Sigmoid colon (tissue), 4 donors: ENCODE measurements at regions not wholly inside any gene's neighbourhood (a gene's known extent, or its start where the extent isn't known, plus 50 kb on each side); places are given as distances from the start of the nearest gene placed in this dataset.

Experiments
- EP300 ChIP-seq, 4 donors: sonication (generic); formaldehyde crosslinking; IDR thresholded peaks; one replicate each; pipeline ENCODE4 v1.6.1; 2017; ENCODE audit warnings: antibody characterized with exemption in 4 of 4
- POLR2A ChIP-seq, 2 donors: fragments of 450-650 bp; IDR thresholded peaks; one replicate each; pipeline ENCODE4 v1.6.1; 2016; ENCODE audit warnings: antibody characterized with exemption in 2 of 2, mild to moderate bottlenecking in 2 of 2, moderate library complexity in 2 of 2
- TF ChIP-seq, protein P1 (sequence below), 4 experiments: fragments of 450-650 bp in 3 of 4; fragments of 200-600 bp in 1 of 4; IDR thresholded peaks; one replicate each; pipeline ENCODE4 v1.5.1; 2016 to 2019; ENCODE audit warnings: antibody characterized with exemption in 4 of 4, mild to moderate bottlenecking in 3 of 4, moderate library complexity in 2 of 4

DNA sequence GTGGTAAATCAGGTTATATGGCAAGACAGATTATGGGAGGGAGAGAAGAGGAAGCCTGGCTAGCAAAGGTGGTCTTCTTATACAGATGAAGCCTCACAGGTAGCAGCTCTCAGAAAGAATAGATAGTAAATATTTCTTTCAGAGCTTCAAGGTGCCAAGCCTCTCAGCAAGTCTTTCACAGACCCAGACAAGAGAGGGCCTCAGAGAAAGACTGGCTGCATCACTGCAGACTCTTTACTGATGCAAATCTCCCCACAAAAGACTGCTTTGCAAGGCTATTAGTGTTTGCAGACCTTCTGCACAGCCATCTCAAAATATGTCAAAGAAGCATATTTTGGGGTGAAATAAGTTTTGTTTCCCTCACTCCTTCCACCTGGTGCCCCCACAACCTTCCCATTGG is 372.4 kb upstream of the RND3 start:
- TF ChIP-seq, protein P1, sequence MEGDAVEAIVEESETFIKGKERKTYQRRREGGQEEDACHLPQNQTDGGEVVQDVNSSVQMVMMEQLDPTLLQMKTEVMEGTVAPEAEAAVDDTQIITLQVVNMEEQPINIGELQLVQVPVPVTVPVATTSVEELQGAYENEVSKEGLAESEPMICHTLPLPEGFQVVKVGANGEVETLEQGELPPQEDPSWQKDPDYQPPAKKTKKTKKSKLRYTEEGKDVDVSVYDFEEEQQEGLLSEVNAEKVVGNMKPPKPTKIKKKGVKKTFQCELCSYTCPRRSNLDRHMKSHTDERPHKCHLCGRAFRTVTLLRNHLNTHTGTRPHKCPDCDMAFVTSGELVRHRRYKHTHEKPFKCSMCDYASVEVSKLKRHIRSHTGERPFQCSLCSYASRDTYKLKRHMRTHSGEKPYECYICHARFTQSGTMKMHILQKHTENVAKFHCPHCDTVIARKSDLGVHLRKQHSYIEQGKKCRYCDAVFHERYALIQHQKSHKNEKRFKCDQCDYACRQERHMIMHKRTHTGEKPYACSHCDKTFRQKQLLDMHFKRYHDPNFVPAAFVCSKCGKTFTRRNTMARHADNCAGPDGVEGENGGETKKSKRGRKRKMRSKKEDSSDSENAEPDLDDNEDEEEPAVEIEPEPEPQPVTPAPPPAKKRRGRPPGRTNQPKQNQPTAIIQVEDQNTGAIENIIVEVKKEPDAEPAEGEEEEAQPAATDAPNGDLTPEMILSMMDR (IDR thresholded peaks at IDR 0.05): no peak
- no peak for TF ChIP-seq POLR2A (IDR thresholded peaks at IDR 0.05)
- no peak for TF ChIP-seq EP300 (IDR thresholded peaks at IDR 0.05)
